GM12878 (cell line): ENCODE measurements at regions not wholly inside any gene's neighbourhood (a gene's known extent, or its start where the extent isn't known, plus 50 kb on each side); places are given as distances from the start of the nearest gene placed in this dataset.
A peak's percentile ranks its signal among the peaks of the same experiment; 100 is the strongest.

Experiments
- ATAC-seq: fragments of 200-7000 bp; cut with Tn5 transposase; 3 replicates; pipeline ENCODE4 v1.9.1; 2020; ENCODE audit warnings: mild to moderate bottlenecking, moderate library complexity
- BruUV-seq: library from RNA; stranded (reverse); fragments of 400-500 nt; replicated peaks from 2 replicates; lab custom pipeline; 2021; lab: Mats Ljungman, UMichigan
- CTCF ChIA-PET: fragments of 300-600 bp; sonication (Branson Sonifier 250); formaldehyde crosslinking; extraction: SDS; loops from one replicate; lab custom pipeline; 2021; ENCODE audit warnings: inconsistent platforms; lab: Yijun Ruan, JAX
- POLR2A ChIA-PET: fragments of 350-600 bp; formaldehyde crosslinking; extraction: SDS; loops from one replicate; lab custom pipeline; 2021; ENCODE audit warnings: inconsistent platforms; lab: Charles Lee
- RAD21 ChIA-PET: fragments of 300-600 bp; sonication (Branson Sonifier 250); formaldehyde crosslinking; loops from one replicate; lab custom pipeline; 2023; ENCODE audit warnings: antibody characterized with exemption; ENCODE audit not compliant: unreplicated experiment; lab: Charles Lee
- SMC1A ChIA-PET: fragments of 300-600 bp; sonication (Branson Sonifier 250); formaldehyde crosslinking; loops from one replicate; lab custom pipeline; 2023; ENCODE audit not compliant: unreplicated experiment, uncharacterized antibody; lab: Charles Lee
- DNase-seq: peaks from one replicate; pipeline ENCODE4 v3.0.0-alpha.2; 2011; ENCODE audit warnings: low read depth, low spot score
- FAIRE-seq: peaks from 3 replicates; lab custom pipeline; 2011; peaks lifted over from hg19 to GRCh38; lab: Jason Lieb, UNC
- H2AFZ ChIP-seq: 2 replicates; pipeline ENCODE4 v1.6.0; 2011; ENCODE audit warnings: low read depth, low read length, control low read depth; ENCODE audit not compliant: control insufficient read depth
- H3K27ac ChIP-seq: 2 replicates; pipeline ENCODE4 v1.5.1; 2011; ENCODE audit warnings: control low read depth; ENCODE audit not compliant: control insufficient read depth, insufficient read depth
- H3K27me3 ChIP-seq, 2 experiments: replicated peaks in 1 of 2; 2 replicates each; pipeline versions ENCODE4 v1.6.0 to v1.6.1; 2011; ENCODE audit warnings: low read length in 1 of 2; ENCODE audit not compliant: control insufficient read depth in 2 of 2, insufficient read depth in 2 of 2
- H3K36me3 ChIP-seq, 2 experiments: 2 replicates each; pipeline ENCODE4 v1.5.1; 2011; ENCODE audit warnings: low read length in 1 of 2; ENCODE audit not compliant: control insufficient read depth in 2 of 2, insufficient read depth in 2 of 2
- H3K4me1 ChIP-seq: 2 replicates; pipeline ENCODE4 v1.6.1; 2011; ENCODE audit warnings: mild to moderate bottlenecking, low read length, moderate library complexity, mixed read lengths; ENCODE audit not compliant: control insufficient read depth, insufficient read depth
- H3K4me2 ChIP-seq: 2 replicates; pipeline ENCODE4 v1.6.0; 2011; ENCODE audit warnings: control low read depth; ENCODE audit not compliant: control insufficient read depth, insufficient read depth
- H3K4me3 ChIP-seq: fragments of 200-600 bp; sonication (generic); 2 replicates; pipeline ENCODE4 v1.5.1; 2016
- H3K79me2 ChIP-seq: 2 replicates; pipeline ENCODE4 v1.6.0; 2011; ENCODE audit warnings: low read length; ENCODE audit not compliant: control insufficient read depth, insufficient read depth
- H3K9ac ChIP-seq: 2 replicates; pipeline ENCODE4 v1.8.0; 2011; ENCODE audit warnings: low read length, control low read depth, mixed read lengths; ENCODE audit not compliant: control insufficient read depth, insufficient read depth
- H3K9me3 ChIP-seq: replicated peaks from 3 replicates; pipeline ENCODE4 v1.5.1; 2011; ENCODE audit warnings: mild to moderate bottlenecking, low read length; ENCODE audit not compliant: control insufficient read depth, insufficient read depth
- H4K20me1 ChIP-seq: 2 replicates; pipeline ENCODE4 v1.6.0; 2011; ENCODE audit not compliant: control insufficient read depth, insufficient read depth
- ATF3 ChIP-seq: IDR thresholded peaks from 2 replicates; pipeline ENCODE4 v1.6.1; 2011; ENCODE audit warnings: low read depth, mild to moderate bottlenecking, low read length, moderate library complexity, borderline replicate concordance; ENCODE audit errors: extremely low read depth
- E2F8 ChIP-seq: fragments of 450-650 bp; IDR thresholded peaks from 2 replicates; pipeline ENCODE4 v1.6.1; 2018; ENCODE audit warnings: mild to moderate bottlenecking, low read depth, moderate library complexity; ENCODE audit not compliant: partially characterized antibody
- ESRRA ChIP-seq: IDR thresholded peaks from 2 replicates; pipeline ENCODE4 v1.6.1; 2012; ENCODE audit warnings: mild to moderate bottlenecking, low read length, improper control_type of control experiment
- EZH2 ChIP-seq: IDR thresholded peaks from 2 replicates; pipeline ENCODE4 v1.6.1; 2012; ENCODE audit warnings: low read depth, mild to moderate bottlenecking, control low read depth, inconsistent platforms, low read length, borderline replicate concordance; ENCODE audit not compliant: control insufficient read depth
- FOXK2 ChIP-seq: fragments of 450-650 bp; IDR thresholded peaks from 2 replicates; pipeline ENCODE4 v1.6.1; 2017; ENCODE audit warnings: mild to moderate bottlenecking, moderate library complexity
- IKZF2 ChIP-seq, 2 experiments: fragments of 450-650 bp; IDR thresholded peaks; 2 replicates each; pipeline ENCODE4 v1.6.1; 2017; ENCODE audit warnings: mild to moderate bottlenecking in 2 of 2, moderate library complexity in 2 of 2
- KDM1A ChIP-seq: fragments of 200-600 bp; sonication (generic); IDR thresholded peaks from 2 replicates; pipeline ENCODE4 v1.6.1; 2016; ENCODE audit warnings: borderline replicate concordance
- MTA2 ChIP-seq: fragments of 450-650 bp; IDR thresholded peaks from 2 replicates; pipeline ENCODE4 v1.6.1; 2016; ENCODE audit warnings: low read depth, mild to moderate bottlenecking, moderate library complexity
- NBN ChIP-seq: fragments of 450-650 bp; IDR thresholded peaks from 2 replicates; pipeline ENCODE4 v1.6.1; 2016
- NR2C2 ChIP-seq: IDR thresholded peaks from 2 replicates; pipeline ENCODE4 v1.6.1; 2011; ENCODE audit warnings: borderline replicate concordance, low read depth; ENCODE audit not compliant: control insufficient read depth, insufficient read length
- PML ChIP-seq: IDR thresholded peaks from 2 replicates; pipeline ENCODE4 v1.6.1; 2012; ENCODE audit warnings: low read length, inconsistent platforms
- POLR2AphosphoS2 ChIP-seq: IDR thresholded peaks from 2 replicates; pipeline ENCODE4 v1.6.1; 2011; ENCODE audit warnings: low read depth, mild to moderate bottlenecking, low read length, improper control_type of control experiment, moderate library complexity
- RELB ChIP-seq: fragments of 450-650 bp; IDR thresholded peaks from 2 replicates; pipeline ENCODE4 v1.6.1; 2017; ENCODE audit warnings: low read depth, mild to moderate bottlenecking, moderate library complexity
- SKIL ChIP-seq: fragments of 450-650 bp; IDR thresholded peaks from 2 replicates; pipeline ENCODE4 v1.6.1; 2017; ENCODE audit warnings: mild to moderate bottlenecking, low read depth, inconsistent platforms; ENCODE audit not compliant: poor library complexity, severe bottlenecking
- TAF1 ChIP-seq: IDR thresholded peaks from 2 replicates; pipeline ENCODE4 v1.6.1; 2011; ENCODE audit warnings: mild to moderate bottlenecking, low read depth, low read length, borderline replicate concordance
- TBL1XR1 ChIP-seq: IDR thresholded peaks from 2 replicates; pipeline ENCODE4 v1.6.1; 2012; ENCODE audit warnings: low read depth, low read length, improper control_type of control experiment
- ZBED1 ChIP-seq: IDR thresholded peaks from 2 replicates; pipeline ENCODE4 v1.6.1; 2016; ENCODE audit warnings: borderline replicate concordance
- ZNF207 ChIP-seq: fragments of 450-650 bp; IDR thresholded peaks from 2 replicates; pipeline ENCODE4 v1.6.1; 2014; ENCODE audit warnings: antibody characterized with exemption, mild to moderate bottlenecking, borderline replicate concordance
- ZSCAN29 ChIP-seq: fragments of 450-650 bp; IDR thresholded peaks from 2 replicates; pipeline ENCODE4 v1.6.1; 2017; ENCODE audit warnings: mild to moderate bottlenecking, moderate library complexity
- WGBS: methylation state at CpG from one replicate; pipeline ENCODE4 v1.1.6; 2016; ENCODE audit warnings: low lambda C conversion rate; ENCODE audit not compliant: insufficient replicate concordance, insufficient coverage; ENCODE audit errors: missing lambda C conversion rate; 5-methylcytosine and 5-hydroxymethylcytosine counted together
- in situ Hi-C: fragments of 300-500 bp; cut with MboI; formaldehyde crosslinking; loops from 9 replicates; pipeline ENCODE4 v1.14.3; 2018; ENCODE audit warnings: mixed read lengths
- intact Hi-C: fragments of 100-400 bp; cut with micrococcal nuclease; formaldehyde crosslinking; loops from one replicate; pipeline ENCODE4 v1.14.2; 2022; ENCODE audit not compliant: unreplicated experiment

- Histone ChIP-seq H3K27ac (no peak overlapping the region), H3K4me3 (no peak overlapping the region), H3K27me3 (no peaks in the 10 kb centered on the region; a peak in 1 of 4 replicates), H3K9ac (no peak overlapping the region), H3K79me2 (no peaks in the 10 kb centered on the region), H3K9me3 (no peaks in the 10 kb centered on the region), H2AFZ (no peak overlapping the region), H3K36me3 (no peaks in the 10 kb centered on the region), H4K20me1 (no peaks in the 10 kb centered on the region), H3K4me2 (no peak overlapping the region), H3K4me1 (no peaks in the 10 kb centered on the region)
- POLR2A ChIA-PET: no interaction called here
- DNase-seq (no peak), FAIRE-seq (no peak), ATAC-seq (peak; percentile 83)
- 0% methylated on average over 2 of the region's 2 CpGs for WGBS
- RAD21 ChIA-PET: interaction anchor here (1.0 to 1.7 kb wide), 2 partner anchors 7 to 9 kb away, joined by 3 to 7 read pairs; no protein-coding TSS in a partner anchor
- SMC1A ChIA-PET: interaction anchor here (0.7 to 2.3 kb wide), 3 partner anchors 49 to 130 kb away, joined by 4 to 9 read pairs (median 4); no protein-coding TSS in a partner anchor
- CTCF ChIA-PET: interaction anchor here (1.0 to 2.4 kb wide), 2 partner anchors 7 to 19 kb away, joined by 3 to 6 read pairs; no protein-coding TSS in a partner anchor
- intact Hi-C loops: no loop called here
- BruUV-seq: no TSS peak
- in situ Hi-C loops: no loop called here
- TF ChIP-seq POLR2AphosphoS2: no peak
- peak; percentile 67; the same call in 1 of the 2 replicates for TF ChIP-seq RELB
- no peak for TF ChIP-seq ESRRA
- no peak for TF ChIP-seq TBL1XR1
- no peak for TF ChIP-seq PML
- TF ChIP-seq NBN: 0 out of 2 replicates have a peak, but pooled peaks have one; percentile 28
- TF ChIP-seq EZH2: no peak
- no peak for TF ChIP-seq SKIL
- TF ChIP-seq MTA2: peak; percentile 24; the same call in 1 of the 2 replicates
- TF ChIP-seq IKZF2 (IDR thresholded peaks at IDR 0.05): peak; percentile 63 to 67; a peak in 3 of 4 replicates
- no peak for TF ChIP-seq FOXK2
- no peak for TF ChIP-seq ZNF207
- no peak for TF ChIP-seq TAF1
- no peak for TF ChIP-seq ZSCAN29
- TF ChIP-seq ZBED1: no peak
- TF ChIP-seq E2F8: no peak
- TF ChIP-seq NR2C2: no peak
- no peak for TF ChIP-seq ATF3
- no peak for TF ChIP-seq KDM1A
Observed at GRCh38 chr18:44630118-44630517, 50.6 kb upstream of the SETBP1 start.
